Naive thymus-derived CD8-positive, alpha-beta T cell (primary cell): ENCODE measurements at regions not wholly inside any gene's neighbourhood (a gene's known extent, or its start where the extent isn't known, plus 50 kb on each side); places are given as distances from the start of the nearest gene placed in this dataset.

Experiments used
- ATAC-seq, 2 donors: fragments of 150-1000 bp; cut with Tn5 transposase in 1 of 2; sonication (Bioruptor Pico), chemical (Tn5 transposase) in 1 of 2; 1 replicate in 1 of 2; 2 replicates in 1 of 2; pipeline ENCODE4 v1.10.0; 2021; ENCODE audit warnings: mild to moderate bottlenecking in 2 of 2, moderate library complexity in 2 of 2
- POLR2A ChIA-PET: fragments of 350-600 bp; sonication (Branson Sonifier 250); formaldehyde crosslinking; loops from one replicate; lab custom pipeline; 2021; ENCODE audit warnings: antibody characterized with exemption; lab: Charles Lee
- DNase-seq, 10 donors: peaks; one replicate each; pipeline versions ENCODE4 v3.0.0 to v3.0.0-alpha.2; 2020 to 2022
- H3K27ac Mint-ChIP-seq, 10 donors: one replicate each; pipeline ENCODE4 v1.8.0; 2020 to 2022; ENCODE audit warnings: mild to moderate bottlenecking in 10 of 10, mixed read lengths in 10 of 10, moderate library complexity in 4 of 10, inconsistent platforms in 1 of 10
- H3K27me3 Mint-ChIP-seq, 5 donors: one replicate each; pipeline ENCODE4 v1.8.0; 2021 to 2022; ENCODE audit warnings: mixed read lengths in 5 of 5
- H3K36me3 Mint-ChIP-seq, 3 donors: one replicate each; pipeline ENCODE4 v1.8.0; 2020 to 2022; ENCODE audit warnings: mixed read lengths in 3 of 3, mild to moderate bottlenecking in 2 of 3, inconsistent platforms in 1 of 3
- H3K4me1 Mint-ChIP-seq, 4 donors: one replicate each; pipeline ENCODE4 v1.8.0; 2021 to 2022; ENCODE audit warnings: mixed read lengths in 4 of 4
- H3K4me3 Mint-ChIP-seq, 10 donors: one replicate each; pipeline ENCODE4 v1.8.0; 2020 to 2022; ENCODE audit warnings: mild to moderate bottlenecking in 10 of 10, mixed read lengths in 10 of 10, moderate library complexity in 6 of 10, inconsistent platforms in 1 of 10
- H3K9me3 Mint-ChIP-seq, 9 donors: one replicate each; pipeline ENCODE4 v1.8.0; 2020 to 2022; ENCODE audit warnings: mixed read lengths in 9 of 9, mild to moderate bottlenecking in 3 of 9, inconsistent platforms in 1 of 9, moderate library complexity in 1 of 9

DNA sequence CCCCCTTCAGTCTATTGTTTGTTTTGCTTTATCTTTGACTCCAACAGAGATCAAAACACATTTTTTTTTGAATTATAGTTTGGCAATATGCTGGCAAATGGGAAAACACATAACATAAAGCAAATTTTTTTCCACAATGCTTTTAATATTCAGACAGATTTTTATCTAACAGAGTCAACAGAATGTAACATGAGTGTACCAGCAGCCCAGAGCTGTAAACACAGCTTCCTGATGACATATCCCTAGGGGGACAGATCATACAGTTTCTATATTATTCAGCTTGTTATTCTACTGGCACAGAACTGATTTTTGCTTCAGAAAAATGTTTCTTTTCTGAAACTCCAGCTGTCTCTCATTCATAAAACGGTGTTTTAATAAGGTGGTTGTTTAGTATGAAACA lies 168.8 kb downstream of the OLFM4 start:
- ATAC-seq: no peak
- POLR2A ChIA-PET: no interaction called here
- DNase-seq: no peak
- H3K4me1 Mint-ChIP-seq: no peaks in the 10 kb centered on the region
- H3K36me3 Mint-ChIP-seq: peaks cover 0 to 8% (median 4%) of the 10 kb centered on the region in 3 donors
- H3K9me3 Mint-ChIP-seq: peaks cover 0 to 9% (median 0%) of the 10 kb centered on the region in 9 donors
- H3K27ac Mint-ChIP-seq: no peak overlapping the region
- no peak overlapping the region for H3K4me3 Mint-ChIP-seq
- peaks cover 6 to 31% (median 15%) of the 10 kb centered on the region in 5 donors for H3K27me3 Mint-ChIP-seq

DNA sequence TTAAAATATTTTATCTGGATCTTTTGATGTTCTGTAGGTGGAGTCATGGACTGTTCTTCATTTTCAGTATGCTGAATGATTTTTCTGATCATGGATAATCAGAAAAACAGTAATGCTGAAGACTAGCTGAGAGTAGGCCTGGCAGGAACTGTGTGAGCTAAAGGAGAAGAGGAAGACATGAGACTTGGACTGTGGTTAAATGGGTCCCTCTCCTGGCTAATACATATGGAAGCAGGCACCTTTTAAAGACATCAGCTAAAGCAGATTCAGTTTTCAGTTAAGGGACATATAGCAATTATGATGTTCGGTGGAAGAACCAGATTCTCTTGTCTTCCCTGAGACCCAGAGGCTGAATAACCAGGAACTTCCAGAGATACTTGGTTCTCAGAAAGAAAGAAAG lies 169.4 kb downstream of the OLFM4 start:
- Mint-ChIP-seq H3K4me1 (no peaks in the 10 kb centered on the region), H3K9me3 (peaks cover 0 to 13% (median 0%) of the 10 kb centered on the region in 9 donors), H3K27me3 (peaks cover 11 to 37% (median 19%) of the 10 kb centered on the region in 5 donors), H3K4me3 (no peak overlapping the region), H3K27ac (no peak overlapping the region), H3K36me3 (peaks cover 0 to 8% (median 4%) of the 10 kb centered on the region in 3 donors)
- POLR2A ChIA-PET: no interaction called here
- no peak for ATAC-seq
- DNase-seq: no peak

DNA sequence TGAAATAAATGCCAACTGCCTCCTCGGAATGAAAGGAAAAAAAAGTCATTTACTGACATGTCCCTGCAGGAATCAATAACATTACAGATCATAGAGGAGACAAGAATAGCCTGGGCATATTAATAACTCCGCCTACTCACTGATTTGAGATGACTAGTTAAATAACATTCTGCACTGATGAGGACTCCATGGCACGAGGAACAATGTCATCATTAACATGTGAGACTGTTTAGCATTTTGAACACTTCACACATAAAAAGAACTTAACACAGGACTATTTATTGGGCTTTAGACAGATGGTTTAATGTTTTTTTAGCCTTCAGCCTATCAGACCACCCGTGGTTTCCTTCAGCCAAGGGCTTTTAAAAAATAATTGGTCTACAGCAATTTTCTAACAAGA lies 170.1 kb downstream of the OLFM4 start:
- no peak overlapping the region for H3K27ac Mint-ChIP-seq
- no peaks in the 10 kb centered on the region for H3K4me1 Mint-ChIP-seq
- peaks cover 0 to 8% (median 4%) of the 10 kb centered on the region in 3 donors for H3K36me3 Mint-ChIP-seq
- ATAC-seq (no peak), DNase-seq (no peak)
- no peak overlapping the region for H3K4me3 Mint-ChIP-seq
- H3K27me3 Mint-ChIP-seq: peaks cover 11 to 41% (median 20%) of the 10 kb centered on the region in 5 donors
- H3K9me3 Mint-ChIP-seq: peaks cover 0 to 13% (median 0%) of the 10 kb centered on the region in 9 donors
- POLR2A ChIA-PET: no interaction called here

DNA sequence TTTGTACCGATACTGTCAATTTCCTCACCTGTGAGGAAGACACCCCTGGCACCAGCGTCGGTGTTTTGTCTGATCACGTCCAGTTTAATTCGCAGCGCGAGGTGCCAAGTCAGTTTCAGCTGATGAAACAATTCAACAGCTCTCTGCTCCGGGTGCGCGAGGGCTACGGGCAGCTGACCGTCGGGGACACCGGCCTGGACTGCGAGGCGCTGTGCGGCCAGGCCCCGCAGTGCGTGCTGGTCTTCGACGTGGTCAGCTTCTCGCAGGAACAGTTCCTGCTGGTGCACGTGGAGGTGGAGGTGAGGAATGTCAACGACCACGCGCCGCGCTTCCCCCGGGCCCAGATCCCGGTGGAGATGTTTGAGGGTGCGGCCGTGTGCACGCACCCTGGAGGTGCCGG lies 171.5 kb downstream of the OLFM4 start:
- POLR2A ChIA-PET: no interaction called here
- H3K27me3 Mint-ChIP-seq: peaks cover 19 to 54% (median 28%) of the 10 kb centered on the region in 5 donors
- peaks cover 0 to 8% (median 4%) of the 10 kb centered on the region in 3 donors for H3K36me3 Mint-ChIP-seq
- H3K27ac Mint-ChIP-seq: no peak overlapping the region
- no peak for DNase-seq
- no peaks in the 10 kb centered on the region for H3K4me1 Mint-ChIP-seq
- no peak for ATAC-seq
- peaks cover 0 to 13% (median 4%) of the 10 kb centered on the region in 9 donors for H3K9me3 Mint-ChIP-seq
- H3K4me3 Mint-ChIP-seq: no peak overlapping the region

DNA sequence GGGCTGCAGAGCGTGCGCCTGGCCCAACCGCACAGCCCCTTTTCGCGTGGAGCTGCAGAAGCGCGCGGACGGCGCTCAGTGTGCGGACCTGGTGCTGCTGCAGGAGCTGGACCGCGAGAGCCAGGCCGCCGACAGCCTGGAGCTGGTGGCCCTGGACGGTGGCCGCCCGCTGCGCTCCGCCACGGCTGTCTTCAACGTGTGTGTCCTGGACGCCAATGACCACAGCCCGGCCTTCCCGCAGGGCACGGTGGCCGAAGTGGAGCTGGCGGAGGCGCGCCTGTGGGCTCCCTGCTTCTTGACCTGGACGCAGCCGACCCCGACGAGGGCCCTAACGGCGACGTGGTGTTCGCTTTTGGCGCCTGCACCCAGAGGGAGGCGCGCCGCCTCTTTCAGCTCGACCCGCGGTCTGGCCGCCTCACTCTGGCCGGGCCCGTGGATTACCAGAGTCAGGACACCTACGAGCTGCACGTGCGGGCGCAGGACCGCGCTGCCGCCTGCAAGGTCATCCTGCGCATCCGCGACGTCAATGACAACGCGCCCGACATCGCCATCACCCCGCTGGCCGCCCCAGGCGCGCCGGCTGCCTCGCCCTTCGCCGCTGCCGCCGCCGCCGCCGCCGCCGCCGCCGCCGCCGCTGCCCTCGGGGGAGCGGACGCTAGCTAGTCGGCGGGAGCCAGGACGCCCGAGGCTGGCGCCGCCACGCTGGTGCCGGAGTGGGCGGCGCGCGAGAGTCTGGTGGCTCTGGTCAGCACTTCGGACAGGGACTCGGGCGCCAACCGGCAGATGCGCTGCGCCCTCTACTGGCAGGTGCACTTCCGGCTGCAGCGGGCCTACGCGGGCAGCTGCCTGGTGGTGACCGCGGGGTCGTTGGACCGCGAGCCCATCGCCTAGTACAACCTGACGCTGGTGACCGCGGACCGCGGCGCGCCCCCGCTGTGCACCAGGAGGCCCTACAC lies 172.2 kb downstream of the OLFM4 start:
- no peak for ATAC-seq
- DNase-seq: no peak
- no peak overlapping the region for H3K4me3 Mint-ChIP-seq

DNA sequence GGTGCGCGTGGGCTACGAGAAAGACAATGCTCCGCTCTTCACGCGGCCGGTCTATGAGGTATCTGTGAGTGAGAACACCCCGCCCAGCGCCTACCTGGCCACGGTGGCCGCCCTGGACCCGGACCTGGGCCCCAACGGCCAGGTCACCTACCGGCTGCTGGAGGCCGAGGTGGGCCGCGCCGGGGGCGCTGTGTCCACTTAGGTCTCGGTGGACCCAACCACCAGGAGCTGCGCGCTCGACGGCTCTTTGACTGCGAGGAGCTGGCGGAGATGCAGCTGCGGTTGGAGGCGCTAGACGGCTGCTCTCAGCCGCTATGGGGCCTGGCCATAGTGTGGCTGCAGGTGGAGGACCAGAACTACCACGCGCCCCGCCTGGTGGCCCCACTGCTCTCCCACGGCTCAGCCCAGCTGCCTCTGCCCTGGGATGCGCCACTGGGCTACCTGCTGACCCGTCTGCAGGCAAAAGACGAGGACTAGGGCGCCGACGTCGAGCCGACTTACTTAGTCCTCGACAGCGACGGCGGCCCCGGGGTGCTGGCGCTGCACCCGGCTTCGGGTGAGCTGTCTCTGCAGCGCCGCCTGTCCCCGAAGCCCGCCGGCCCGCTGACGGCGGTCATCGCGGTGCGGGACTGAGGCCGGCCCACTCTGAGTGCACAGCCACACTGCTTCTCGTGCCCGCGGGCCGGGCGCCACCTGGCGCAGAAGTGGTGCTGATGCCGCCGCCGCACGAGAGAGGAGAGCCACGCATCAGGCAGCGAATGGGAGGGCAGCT lies 173.0 kb downstream of the OLFM4 start:
- peaks cover 0 to 8% (median 4%) of the 10 kb centered on the region in 3 donors for H3K36me3 Mint-ChIP-seq
- POLR2A ChIA-PET: no interaction called here
- no peak for DNase-seq
- H3K9me3 Mint-ChIP-seq: peaks cover 0 to 13% (median 4%) of the 10 kb centered on the region in 9 donors
- no peak overlapping the region for H3K27ac Mint-ChIP-seq
- peaks cover 20 to 58% (median 29%) of the 10 kb centered on the region in 5 donors for H3K27me3 Mint-ChIP-seq
- no peak for ATAC-seq
- no peak overlapping the region for H3K4me3 Mint-ChIP-seq
- no peaks in the 10 kb centered on the region for H3K4me1 Mint-ChIP-seq

More for the DNA sequence above, 172.2 kb downstream of the OLFM4 start:
- H3K9me3 Mint-ChIP-seq: peaks cover 0 to 13% (median 4%) of the 10 kb centered on the region in 9 donors
- H3K27ac Mint-ChIP-seq: no peak overlapping the region
- POLR2A ChIA-PET: no interaction called here
- H3K27me3 Mint-ChIP-seq: peaks cover 20 to 58% (median 29%) of the 10 kb centered on the region in 5 donors
- H3K4me1 Mint-ChIP-seq: no peaks in the 10 kb centered on the region
- peaks cover 0 to 8% (median 4%) of the 10 kb centered on the region in 3 donors for H3K36me3 Mint-ChIP-seq

DNA sequence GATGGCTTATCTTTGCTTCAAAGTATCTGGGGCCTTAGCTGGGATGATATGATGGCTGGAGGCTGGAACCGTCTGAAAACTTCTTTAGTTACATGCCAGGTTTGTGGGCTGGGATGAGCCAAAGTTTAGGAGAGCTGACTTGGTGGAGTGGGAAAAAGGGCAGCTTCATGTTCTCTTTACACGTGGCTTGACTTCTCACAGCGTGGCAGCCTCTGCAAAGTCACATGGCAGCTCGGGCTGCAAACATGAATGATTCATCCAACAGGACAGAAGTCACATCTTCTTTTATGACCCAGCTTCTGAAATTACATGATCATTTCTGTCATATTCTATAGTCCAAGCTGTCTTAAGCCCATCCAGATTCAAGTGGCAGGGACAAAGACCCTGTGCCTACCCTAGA lies 176.0 kb downstream of the OLFM4 start:
- ATAC-seq: no peak
- peaks cover 18 to 46% (median 19%) of the 10 kb centered on the region in 5 donors for H3K27me3 Mint-ChIP-seq
- POLR2A ChIA-PET: no interaction called here
- H3K9me3 Mint-ChIP-seq: peaks cover 0 to 11% (median 3%) of the 10 kb centered on the region in 9 donors
- no peak overlapping the region for H3K27ac Mint-ChIP-seq
- H3K4me3 Mint-ChIP-seq: no peak overlapping the region
- H3K4me1 Mint-ChIP-seq: no peaks in the 10 kb centered on the region
- H3K36me3 Mint-ChIP-seq: peaks cover 0 to 2% (median under 1%) of the 10 kb centered on the region in 3 donors
- no peak for DNase-seq

DNA sequence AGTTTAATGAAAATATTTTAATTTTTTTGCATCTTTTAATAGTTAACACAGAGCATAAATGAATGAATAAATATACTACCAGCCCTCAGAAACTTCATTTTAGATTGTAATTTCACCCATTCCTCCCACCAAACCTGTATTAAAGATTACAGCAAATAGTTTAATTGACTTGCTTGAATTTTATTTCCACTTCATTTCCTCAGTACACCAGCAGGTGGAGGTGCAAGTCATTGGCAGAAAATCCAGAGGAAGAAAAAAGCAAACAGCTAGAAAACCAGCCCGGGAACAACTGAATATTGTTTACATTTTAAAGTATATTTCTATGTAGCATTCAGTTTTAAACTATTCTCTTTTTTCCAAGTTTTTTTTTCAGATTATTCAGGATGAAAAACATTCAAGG lies 177.8 kb downstream of the OLFM4 start:
- ATAC-seq (no peak), DNase-seq (no peak)
- no peaks in the 10 kb centered on the region for H3K4me1 Mint-ChIP-seq
- H3K9me3 Mint-ChIP-seq: peaks cover 0 to 11% (median 4%) of the 10 kb centered on the region in 9 donors
- no peak overlapping the region for H3K27ac Mint-ChIP-seq
- H3K4me3 Mint-ChIP-seq: no peak overlapping the region
- POLR2A ChIA-PET: no interaction called here
- peaks cover 17 to 42% (median 19%) of the 10 kb centered on the region in 5 donors for H3K27me3 Mint-ChIP-seq
- no peaks in the 10 kb centered on the region for H3K36me3 Mint-ChIP-seq

DNA sequence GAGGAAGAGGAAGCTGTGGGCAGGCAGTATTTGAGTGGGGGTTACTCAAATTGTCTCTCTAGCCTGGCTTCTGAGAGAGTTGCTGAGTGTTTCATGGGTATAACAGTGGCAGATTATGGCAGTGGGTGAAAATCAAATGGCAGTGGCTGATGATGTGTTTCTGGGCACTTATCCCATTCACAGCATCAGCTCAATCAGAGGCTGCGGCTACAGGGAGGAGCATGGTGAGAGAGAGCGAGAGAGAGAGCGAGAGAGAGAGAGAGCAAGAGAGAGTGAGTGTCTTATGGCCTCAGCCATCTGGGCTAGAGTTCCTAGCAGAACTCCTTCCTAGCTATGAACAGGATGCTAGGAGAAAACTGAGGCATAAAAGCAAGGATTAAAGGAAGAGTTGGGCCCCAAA lies 178.9 kb downstream of the OLFM4 start:
- Mint-ChIP-seq H3K9me3 (peaks cover 0 to 11% (median 4%) of the 10 kb centered on the region in 9 donors), H3K27ac (no peak overlapping the region), H3K27me3 (peaks cover 15 to 37% (median 21%) of the 10 kb centered on the region in 5 donors), H3K4me1 (no peaks in the 10 kb centered on the region), H3K4me3 (no peak overlapping the region), H3K36me3 (no peaks in the 10 kb centered on the region)
- DNase-seq (no peak), ATAC-seq (no peak)
- POLR2A ChIA-PET: no interaction called here

DNA sequence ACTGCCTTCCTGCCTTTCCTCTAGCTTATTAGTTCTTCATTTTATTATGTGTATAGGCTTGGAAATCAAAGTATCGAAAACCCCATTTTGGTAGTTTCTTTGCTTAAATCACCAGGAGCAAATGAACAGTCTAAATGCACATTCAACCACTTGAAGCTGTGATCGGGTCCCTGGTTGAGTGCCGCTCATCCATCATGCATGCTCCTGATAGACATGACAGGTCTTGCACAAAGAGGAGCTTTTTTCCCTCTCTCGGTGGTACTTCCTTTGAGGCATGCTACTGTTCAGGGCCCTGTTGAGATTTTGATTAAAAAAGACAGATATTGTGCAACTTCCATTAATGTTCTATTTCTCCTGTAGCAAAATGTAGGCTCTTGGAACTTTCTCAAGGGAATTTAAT lies 185.8 kb downstream of the OLFM4 start:
- Mint-ChIP-seq H3K9me3 (peaks cover 0 to 3% (median 0%) of the 10 kb centered on the region in 9 donors), H3K4me3 (no peak overlapping the region), H3K27ac (no peak overlapping the region), H3K27me3 (peaks cover 0 to 4% (median 0%) of the 10 kb centered on the region in 5 donors), H3K4me1 (no peaks in the 10 kb centered on the region), H3K36me3 (no peaks in the 10 kb centered on the region)
- ATAC-seq (no peak), DNase-seq (no peak)
- POLR2A ChIA-PET: no interaction called here

DNA sequence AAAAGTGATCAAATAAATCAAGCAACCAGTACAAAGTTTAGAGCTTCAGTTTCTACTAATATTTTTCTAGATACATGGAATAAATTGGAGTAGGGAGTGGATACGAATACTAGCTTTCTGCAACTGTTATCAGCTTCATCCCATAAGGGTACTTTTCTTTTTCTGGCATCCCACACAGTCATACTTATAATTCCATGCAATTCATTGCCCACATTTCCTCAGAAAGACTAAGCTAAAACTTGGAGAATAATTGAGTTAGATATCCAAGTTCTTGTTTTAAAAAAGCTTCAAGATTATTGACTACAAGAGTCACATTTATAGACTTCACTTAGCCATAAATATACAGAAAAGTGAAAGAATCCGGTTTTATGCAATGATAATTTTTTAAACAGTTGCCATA lies 186.9 kb downstream of the OLFM4 start:
- DNase-seq (no peak), ATAC-seq (no peak)
- Mint-ChIP-seq H3K27me3 (peaks cover 0 to 4% (median 0%) of the 10 kb centered on the region in 5 donors), H3K9me3 (peaks cover 0 to 2% (median 0%) of the 10 kb centered on the region in 9 donors), H3K27ac (no peak overlapping the region), H3K4me1 (no peaks in the 10 kb centered on the region), H3K4me3 (no peak overlapping the region), H3K36me3 (no peaks in the 10 kb centered on the region)
- POLR2A ChIA-PET: no interaction called here

DNA sequence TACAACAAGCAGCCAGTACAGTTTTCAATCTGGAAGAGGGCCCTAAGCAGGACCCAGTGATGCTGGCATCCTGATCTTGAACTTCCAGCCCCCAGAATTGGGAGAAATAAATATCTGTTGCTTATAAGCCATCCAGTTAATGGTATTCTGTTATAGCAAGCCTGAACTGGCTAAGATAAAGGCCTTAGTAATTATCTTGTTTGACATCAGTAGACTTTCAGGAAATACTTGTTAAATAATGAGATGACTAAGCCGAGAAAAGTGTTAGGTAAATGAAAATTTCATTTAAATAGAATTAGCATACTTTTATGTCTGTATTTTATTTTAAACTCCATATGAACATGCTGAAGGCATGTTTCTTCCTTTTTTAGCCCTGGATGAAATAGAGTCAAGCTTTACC lies 188.2 kb downstream of the OLFM4 start:
- no peak overlapping the region for H3K4me3 Mint-ChIP-seq
- H3K27ac Mint-ChIP-seq: no peak overlapping the region
- DNase-seq: no peak
- POLR2A ChIA-PET: no interaction called here
- no peaks in the 10 kb centered on the region for H3K36me3 Mint-ChIP-seq
- H3K9me3 Mint-ChIP-seq: peaks cover 0 to 2% (median 0%) of the 10 kb centered on the region in 9 donors
- no peaks in the 10 kb centered on the region for H3K4me1 Mint-ChIP-seq
- no peak for ATAC-seq
- H3K27me3 Mint-ChIP-seq: peaks cover 0 to 1% (median 0%) of the 10 kb centered on the region in 5 donors

DNA sequence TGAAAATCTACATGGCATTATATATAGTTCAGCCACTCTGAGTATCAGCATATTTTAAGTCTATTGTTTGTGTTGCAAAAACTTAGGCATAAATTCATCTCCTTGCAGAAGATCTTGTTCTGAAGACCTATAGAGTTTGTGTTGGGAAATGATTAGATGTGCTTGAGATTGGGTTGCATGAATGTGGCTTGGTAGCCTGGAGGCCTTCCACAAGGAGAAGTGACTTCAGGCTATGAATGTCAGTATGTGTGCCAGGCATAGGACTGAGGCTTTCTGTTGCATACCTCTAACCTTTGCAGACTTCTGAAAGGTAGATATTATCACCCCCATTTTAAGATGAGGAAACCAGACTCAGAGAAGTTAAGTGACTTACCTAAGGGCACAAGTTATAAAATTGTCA lies 188.6 kb downstream of the OLFM4 start:
- ATAC-seq: no peak
- Mint-ChIP-seq H3K9me3 (peaks cover 0 to 5% (median 2%) of the 10 kb centered on the region in 9 donors), H3K36me3 (no peaks in the 10 kb centered on the region), H3K27me3 (peaks cover 0 to 4% (median 0%) of the 10 kb centered on the region in 5 donors), H3K27ac (no peak overlapping the region), H3K4me3 (no peak overlapping the region), H3K4me1 (no peaks in the 10 kb centered on the region)
- DNase-seq: no peak
- POLR2A ChIA-PET: no interaction called here
